Activated CD8-positive, alpha-beta memory T cell treated with anti-CD3 and anti-CD28 coated beads for 36 hours (primary cell): ENCODE measurements at regions not wholly inside any gene's neighbourhood (a gene's known extent, or its start where the extent isn't known, plus 50 kb on each side); places are given as distances from the start of the nearest gene placed in this dataset.
"Not testable (repeated sequence)": the region's sequence is repeated elsewhere in the genome, so short reads cannot be mapped to it uniquely, and the experiment has no call there.

Source experiments
- CTCF ChIA-PET: fragments of 350-600 bp; sonication (Branson Sonifier 250); formaldehyde crosslinking; loops from one replicate; lab custom pipeline; 2021; ENCODE audit warnings: antibody characterized with exemption; lab: Charles Lee
- POLR2A ChIA-PET: fragments of 350-600 bp; sonication (Branson Sonifier 250); formaldehyde crosslinking; loops from one replicate; lab custom pipeline; 2021; ENCODE audit warnings: antibody characterized with exemption; lab: Charles Lee

DNA sequence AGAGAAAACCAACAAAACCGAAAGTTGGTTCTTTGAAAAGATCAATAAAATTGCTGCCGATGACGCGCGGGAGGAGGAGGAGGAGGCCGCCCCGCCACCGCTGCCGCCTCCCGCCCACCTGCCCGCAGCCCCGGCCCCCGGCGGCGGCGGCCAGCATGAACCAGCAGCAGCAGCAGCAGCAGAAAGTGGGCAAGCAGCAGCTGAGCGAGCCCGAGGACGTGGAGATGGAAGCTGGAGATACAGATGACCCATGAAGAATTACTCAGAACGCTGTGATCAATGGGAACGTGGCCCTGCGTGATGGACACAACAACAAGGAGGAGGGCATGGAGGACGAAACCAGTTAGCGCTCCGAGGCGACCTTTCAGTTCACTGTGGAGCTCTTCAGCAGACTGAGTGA lies 53.9 kb upstream of the EFNA5 start:
- POLR2A ChIA-PET = no interaction called here
- CTCF ChIA-PET = no interaction called here

DNA sequence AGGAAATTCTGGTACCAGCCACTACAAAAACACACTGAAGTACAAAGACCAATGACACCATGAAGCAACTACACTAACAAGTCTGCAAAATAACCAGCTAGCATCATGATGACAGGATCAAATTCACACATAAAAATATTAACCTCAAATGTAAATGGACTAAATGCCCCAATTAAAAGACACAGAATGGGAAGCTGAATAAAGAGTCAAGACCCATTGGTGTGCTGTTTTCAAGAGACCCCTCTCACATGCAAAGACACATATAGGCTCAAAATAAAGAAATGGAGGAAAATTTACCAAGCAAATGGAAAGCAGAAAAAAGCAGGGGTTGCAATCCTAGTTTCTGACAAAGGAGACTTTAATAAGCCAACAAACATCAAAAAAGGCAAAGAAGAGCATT lies 50.5 kb upstream of the EFNA5 start:
- CTCF ChIA-PET, POLR2A ChIA-PET: not testable (repeated sequence)
